SK-N-SH (cell line): ENCODE measurements at regions not wholly inside any gene's neighbourhood (a gene's known extent, or its start where the extent isn't known, plus 50 kb on each side); places are given as distances from the start of the nearest gene placed in this dataset.

ENCODE experiments used
- CTCF ChIA-PET: fragments of 300-600, 350-600 bp; formaldehyde crosslinking; extraction: SDS; loops from one replicate; lab custom pipeline; 2021; lab: Yijun Ruan, JAX
- POLR2A ChIA-PET: fragments of 350-600 bp; sonication (Branson Sonifier 250); formaldehyde crosslinking; extraction: SDS; loops from one replicate; lab custom pipeline; 2020; ENCODE audit warnings: antibody characterized with exemption, inconsistent platforms; lab: Yijun Ruan, JAX
- DNase-seq: peaks from one replicate; pipeline ENCODE4 v3.0.0; 2012
- H2AFZ ChIP-seq: fragments of 200-600 bp; sonication (generic); 2 replicates; pipeline ENCODE4 v1.8.1; 2016; ENCODE audit warnings: antibody characterized with exemption, mild to moderate bottlenecking, low read depth
- H3F3A ChIP-seq: fragments of 200-600 bp; sonication (generic); replicated peaks from 2 replicates; pipeline ENCODE3; 2016; ENCODE audit warnings: antibody characterized with exemption, mild to moderate bottlenecking; ENCODE audit not compliant: insufficient read depth
- H3K27ac ChIP-seq, 2 experiments: fragments of 200-500 bp in 1 of 2; fragments of 200-600 bp in 1 of 2; sonication (Bioruptor generic) in 1 of 2; sonication (generic), shearing (Covaris generic) in 1 of 2; 2 replicates each; pipeline versions ENCODE4 v1.5.1 to v1.6.1; 2014 to 2016; ENCODE audit warnings: low read depth in 2 of 2, inconsistent platforms in 1 of 2, low read length in 1 of 2, mild to moderate bottlenecking in 1 of 2, mixed read lengths in 1 of 2
- H3K27me3 ChIP-seq: fragments of 200-600 bp; sonication (generic), shearing (Covaris generic); 2 replicates; pipeline ENCODE4 v1.6.1; 2016; ENCODE audit warnings: mixed run types; ENCODE audit not compliant: insufficient read depth
- H3K36me3 ChIP-seq, 2 experiments: fragments of 200-500 bp in 1 of 2; fragments of 200-600 bp in 1 of 2; sonication (Bioruptor generic) in 1 of 2; sonication (generic) in 1 of 2; replicated peaks in 1 of 2; 2 replicates each; pipeline versions ENCODE3 to v1.5.1; 2014 to 2016; ENCODE audit warnings: low read length in 1 of 2, mild to moderate bottlenecking in 1 of 2; ENCODE audit not compliant: insufficient read depth in 2 of 2, control insufficient read depth in 1 of 2
- H3K4me1 ChIP-seq, 2 experiments: fragments of 200-500 bp in 1 of 2; fragments of 200-600 bp in 1 of 2; sonication (Bioruptor generic) in 1 of 2; sonication (generic), shearing (Covaris generic) in 1 of 2; 2 replicates each; pipeline versions ENCODE4 v1.5.1 to v1.6.1; 2014 to 2016; ENCODE audit warnings: low read depth in 1 of 2, low read length in 1 of 2, mixed run types in 1 of 2; ENCODE audit not compliant: insufficient read depth in 2 of 2, control insufficient read depth in 1 of 2
- H3K4me2 ChIP-seq: fragments of 200-600 bp; sonication (generic), shearing (Covaris generic); 2 replicates; pipeline ENCODE4 v1.6.1; 2017; ENCODE audit warnings: mixed run types
- H3K4me3 ChIP-seq, 2 experiments: fragments of 200-500 bp in 1 of 2; fragments of 200-600 bp in 1 of 2; sonication (Bioruptor generic) in 1 of 2; sonication (generic), shearing (Covaris generic) in 1 of 2; 2 replicates each; pipeline versions ENCODE4 v1.5.1 to v1.8.1; 2014 to 2016; ENCODE audit warnings: low read depth in 2 of 2, inconsistent platforms in 1 of 2, low read length in 1 of 2, mild to moderate bottlenecking in 1 of 2, mixed read lengths in 1 of 2, moderate library complexity in 1 of 2
- H3K79me2 ChIP-seq: fragments of 200-600 bp; sonication (generic); 2 replicates; pipeline ENCODE4 v1.8.1; 2017; ENCODE audit warnings: mild to moderate bottlenecking; ENCODE audit not compliant: insufficient read depth
- H3K9ac ChIP-seq: fragments of 200-600 bp; sonication (generic); 2 replicates; pipeline ENCODE4 v1.6.1; 2017; ENCODE audit warnings: mixed run types
- H3K9me2 ChIP-seq: fragments of 200-600 bp; sonication (generic); 2 replicates; pipeline ENCODE4 v1.6.1; 2017; ENCODE audit warnings: mixed run types
- H3K9me3 ChIP-seq: fragments of 200-600 bp; sonication (generic); 2 replicates; pipeline ENCODE4 v1.6.1; 2017; ENCODE audit warnings: mixed run types, mild to moderate bottlenecking, moderate library complexity
- H4K20me1 ChIP-seq: fragments of 200-600 bp; sonication (generic); 2 replicates; pipeline ENCODE4 v1.6.1; 2017; ENCODE audit warnings: mild to moderate bottlenecking, mixed run types; ENCODE audit not compliant: insufficient read depth
- CHD2 ChIP-seq: fragments of 150-350 bp; IDR thresholded peaks from 2 replicates; pipeline ENCODE4 v1.6.1; 2018; ENCODE audit warnings: low read length; ENCODE audit not compliant: partially characterized antibody
- FOSL2 ChIP-seq: IDR thresholded peaks from 2 replicates; pipeline ENCODE4 v1.4.0; 2012; ENCODE audit warnings: low read depth, mild to moderate bottlenecking, moderate library complexity, borderline replicate concordance
- FOXJ3 ChIP-seq: sonication (generic); formaldehyde crosslinking; IDR thresholded peaks from 2 replicates; pipeline ENCODE4 v1.5.1; 2020; ENCODE audit warnings: mild to moderate bottlenecking, missing genetic modification reagents
- JUND ChIP-seq: IDR thresholded peaks from 2 replicates; pipeline ENCODE4 v1.4.0; 2012
- MEF2A ChIP-seq: IDR thresholded peaks from 2 replicates; pipeline ENCODE4 v1.4.0; 2012; ENCODE audit warnings: low read depth, borderline replicate concordance
- POLR2AphosphoS5 ChIP-seq: IDR thresholded peaks from 2 replicates; pipeline ENCODE4 v1.6.1; 2012; ENCODE audit warnings: low read depth, low read length
- REST ChIP-seq: IDR thresholded peaks from 2 replicates; pipeline ENCODE4 v1.6.1; 2012; ENCODE audit warnings: mild to moderate bottlenecking, low read depth, low read length, moderate library complexity
- RXRA ChIP-seq: IDR thresholded peaks from 2 replicates; pipeline ENCODE4 v1.4.0; 2012; ENCODE audit warnings: low read depth, mild to moderate bottlenecking, borderline replicate concordance
- YY1 ChIP-seq: IDR thresholded peaks from 2 replicates; pipeline ENCODE4 v1.4.0; 2012; ENCODE audit warnings: low read depth, mild to moderate bottlenecking
- WGBS: methylation state at CpG from one replicate; pipeline ENCODE4 v1.1.6; 2017; ENCODE audit warnings: low lambda C conversion rate; 5-methylcytosine and 5-hydroxymethylcytosine counted together

GRCh38 chr5:4804691-4805360 lies 335.3 kb upstream of the ADAMTS16 start:
- no peak for DNase-seq
- TF ChIP-seq POLR2AphosphoS5 (no peak), YY1 (no peak), FOXJ3 (no peak), MEF2A (no peak), FOSL2 (no peak), JUND (no peak), REST (no peak), CHD2 (no peak)
- no peaks in the 10 kb centered on the region for H3K27me3 ChIP-seq
- no peaks in the 10 kb centered on the region for H3K9me3 ChIP-seq
- H3K4me3 ChIP-seq, result no peak overlapping the region
- no peaks in the 10 kb centered on the region for H3K36me3 ChIP-seq
- ChIA-PET CTCF (no interaction called here), POLR2A (no interaction called here)
- peaks cover 5% of the 10 kb centered on the region for H3F3A ChIP-seq
- 6% methylated on average over 12 of the region's 12 CpGs for WGBS
- peak overlapping the region; percentile 52; the same call in 1 of the 2 replicates for H3K4me2 ChIP-seq
- no peak overlapping the region for H3K27ac ChIP-seq
- no peak overlapping the region for H3K9ac ChIP-seq
- H3K4me1 ChIP-seq, result no peaks in the 10 kb centered on the region
- no peaks in the 10 kb centered on the region for H4K20me1 ChIP-seq
- H2AFZ ChIP-seq, result no peak overlapping the region
- no peaks in the 10 kb centered on the region for H3K9me2 ChIP-seq
- no peaks in the 10 kb centered on the region for H3K79me2 ChIP-seq

- H4K20me1 ChIP-seq, result no peaks in the 10 kb centered on the region
- no peak for DNase-seq
- H3K9me2 ChIP-seq, result no peaks in the 10 kb centered on the region
- no peak overlapping the region for H3K4me2 ChIP-seq
- no peaks in the 10 kb centered on the region for H3K79me2 ChIP-seq
- no peak overlapping the region for H3K9ac ChIP-seq
- peaks cover 5% of the 10 kb centered on the region; the same call in 1 of the 2 replicates for H3K27me3 ChIP-seq
- no peaks in the 10 kb centered on the region for H3K9me3 ChIP-seq
- no peak for TF ChIP-seq MEF2A
- TF ChIP-seq RXRA, result no peak
- H3K36me3 ChIP-seq, result no peaks in the 10 kb centered on the region
- no peak overlapping the region for H2AFZ ChIP-seq
- H3K4me1 ChIP-seq, result no peaks in the 10 kb centered on the region
- ChIA-PET POLR2A (no interaction called here), CTCF (no interaction called here)
- no peak overlapping the region for H3K4me3 ChIP-seq
- no peak overlapping the region for H3K27ac ChIP-seq
- H3F3A ChIP-seq, result no peaks in the 10 kb centered on the region
- 0% methylated on average over 3 of the region's 3 CpGs for WGBS
These were observed 325.1 kb upstream of the ADAMTS16 start for GRCh38 chr5:4815002-4815401.
